RPMI7951 (cell line): ENCODE measurements at regions not wholly inside any gene's neighbourhood (a gene's known extent, or its start where the extent isn't known, plus 50 kb on each side); places are given as distances from the start of the nearest gene placed in this dataset.

Experiments
- DNase-seq: peaks from one replicate; pipeline ENCODE4 v3.0.0-alpha.2; 2012; ENCODE audit warnings: low read depth

DNA sequence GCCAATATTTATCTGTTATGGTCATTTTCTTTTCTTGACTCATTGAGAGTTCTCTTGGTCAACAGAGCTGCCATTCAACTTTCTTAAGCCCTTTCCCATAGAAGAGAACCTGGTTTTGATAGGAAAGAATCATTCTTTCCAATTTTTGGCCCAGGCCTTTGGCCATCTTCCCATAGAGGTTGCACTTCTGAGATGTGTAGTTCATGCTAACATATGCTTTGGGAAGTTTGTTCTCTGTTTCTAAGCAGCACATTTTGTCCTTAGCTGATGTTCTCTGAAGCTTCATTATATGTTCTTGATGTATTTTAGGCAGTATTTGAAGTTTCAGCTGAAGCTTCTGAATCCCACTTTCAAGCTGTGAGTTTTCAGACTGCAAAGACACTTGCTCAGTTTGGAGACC is 161.1 kb downstream of the VEGFC start:
- no peak for DNase-seq
